ENCODE measurements at regions not wholly inside any gene's neighbourhood (a gene's known extent, or its start where the extent isn't known, plus 50 kb on each side); places are given as distances from the start of the nearest gene placed in this dataset.

DNA sequence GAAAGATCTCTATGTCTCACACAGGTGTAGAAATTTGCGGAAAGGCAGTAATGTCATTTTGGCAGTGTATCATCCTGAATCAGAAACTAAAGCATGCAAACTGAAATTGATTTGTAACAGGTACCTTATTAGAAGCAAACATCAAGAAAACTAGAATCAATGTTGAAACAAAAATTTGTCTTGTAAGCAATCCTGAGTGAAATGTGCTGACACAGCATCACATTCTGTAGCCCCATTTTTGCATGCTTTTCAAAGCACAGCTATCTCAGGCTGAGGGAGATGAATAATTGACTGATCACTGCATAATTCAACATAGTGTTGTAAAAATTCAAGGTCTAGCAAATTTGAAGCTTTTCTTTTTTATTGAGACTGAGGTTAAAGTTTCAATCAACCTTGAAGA, 539.7 kb downstream of the DACH1 start:
- TF ChIP-seq ZNF274 (IDR thresholded peaks at IDR 0.05; ENCODE audit: low read depth, low read length) = no peak
- no peak for TF ChIP-seq YY1 (IDR thresholded peaks at IDR 0.05; ENCODE audit: insufficient read depth, insufficient read length)
- TF ChIP-seq SUZ12 (IDR thresholded peaks at IDR 0.05; ENCODE audit: extremely low read depth, insufficient read depth, insufficient read length) = no peak
